Stomach (tissue), 8 donors: ENCODE measurements at regions not wholly inside any gene's neighbourhood (a gene's known extent, or its start where the extent isn't known, plus 50 kb on each side); places are given as distances from the start of the nearest gene placed in this dataset.

Experiments
- DNase-seq, 2 donors: peaks; one replicate each; pipeline versions ENCODE4 v3.0.0 to v3.0.0-alpha.2; 2013 to 2019
- H3K27ac ChIP-seq, 5 donors: fragments of 200-600 bp in 4 of 5; sonication (generic) in 4 of 5; one replicate each; pipeline ENCODE4 v1.5.1; 2013 to 2019; ENCODE audit warnings: mild to moderate bottlenecking in 1 of 5, moderate library complexity in 1 of 5
- H3K27me3 ChIP-seq, 3 donors: fragments of 200-600 bp; sonication (generic); one replicate each; pipeline ENCODE4 v1.5.1; 2017 to 2019; ENCODE audit warnings: mixed run types in 1 of 3
- H3K36me3 ChIP-seq, 4 donors: fragments of 200-600 bp; sonication (generic); 1 replicate in 3 of 4; 2 replicates in 1 of 4; pipeline ENCODE4 v1.5.1; 2016 to 2019
- H3K4me1 ChIP-seq, 4 donors: fragments of 200-600 bp; sonication (generic); one replicate each; pipeline ENCODE4 v1.5.1; 2016 to 2019
- H3K4me3 ChIP-seq, 4 donors: fragments of 200-600 bp; sonication (generic) in 3 of 4; one replicate each; pipeline ENCODE4 v1.5.1; 2016 to 2019; ENCODE audit warnings: mild to moderate bottlenecking in 1 of 4
- H3K9me3 ChIP-seq, 4 donors: fragments of 200-600 bp; sonication (generic); one replicate each; pipeline ENCODE4 v1.5.1; 2016 to 2019
- CTCF ChIP-seq, 7 experiments: fragments of 450-650 bp in 4 of 7; fragments of 200-600 bp in 3 of 7; sonication (generic) in 3 of 7; IDR thresholded peaks; one replicate each; pipeline ENCODE4 v1.5.1; 2016 to 2019; ENCODE audit warnings: antibody characterized with exemption in 7 of 7, control low read depth in 2 of 7, mild to moderate bottlenecking in 1 of 7
- EP300 ChIP-seq: sonication (generic); formaldehyde crosslinking; IDR thresholded peaks from one replicate; pipeline ENCODE4 v1.6.1; 2017; ENCODE audit warnings: antibody characterized with exemption
- POLR2A ChIP-seq, 4 donors: fragments of 450-650 bp; IDR thresholded peaks; one replicate each; pipeline ENCODE4 v1.6.1; 2016; ENCODE audit warnings: antibody characterized with exemption in 4 of 4, control low read depth in 2 of 4, mild to moderate bottlenecking in 1 of 4, moderate library complexity in 1 of 4
- POLR2AphosphoS5 ChIP-seq, 3 donors: sonication (generic); formaldehyde crosslinking; IDR thresholded peaks; one replicate each; pipeline ENCODE4 v1.6.1; 2016; ENCODE audit warnings: antibody characterized with exemption in 3 of 3
- whole genome bisulfite sequencing, 5 donors: extraction: QIAGEN DNeasy Blood & Tissue Kit in 3 of 5; methylation state at CpG; one replicate each; pipeline versions ENCODE4 v1.1.5 to v1.1.7; 2013 to 2018; 5-methylcytosine and 5-hydroxymethylcytosine counted together
- intact Hi-C: fragments of 100-400 bp; cut with DNase I; formaldehyde crosslinking; loops from one replicate; pipeline ENCODE4 v1.15.1; 2023; ENCODE audit warnings: low total_unique reads
- donor health status: healthy with polysubstance abuse.
- donor health status: Bipolar disorder and iron deficiency.
- donor health status: healthy.

- Histone ChIP-seq H3K27me3 (no peaks in the 10 kb centered on the region), H3K36me3 (no peaks in the 10 kb centered on the region), H3K4me3 (no peak overlapping the region), H3K27ac (no peak overlapping the region), H3K9me3 (peaks cover 0 to 17% (median 4%) of the 10 kb centered on the region in 4 donors), H3K4me1 (peaks cover 0 to 7% (median 5%) of the 10 kb centered on the region in 4 donors)
- 67 to 82% (median 79%) methylated on average over 3 of the region's 3 CpGs for WGBS, 5 donors
- DNase-seq: no peak
- no peak for TF ChIP-seq POLR2A (IDR thresholded peaks at IDR 0.05)
- intact Hi-C loops: no loop called here
Measured at GRCh38 chr10:113278664-113279063, 274.2 kb upstream of the HABP2 start.

GRCh38 chr10:113279262-113279661 is 273.6 kb upstream of the HABP2 start:
- H3K27me3 ChIP-seq: no peaks in the 10 kb centered on the region
- DNase-seq: no peak
- H3K9me3 ChIP-seq: peaks cover 0 to 17% (median 4%) of the 10 kb centered on the region in 4 donors
- intact Hi-C loops: no loop called here
- TF ChIP-seq POLR2AphosphoS5 (IDR thresholded peaks at IDR 0.05) (no peak), EP300 (no peak), CTCF (IDR thresholded peaks at IDR 0.05) (no peak), POLR2A (IDR thresholded peaks at IDR 0.05) (no peak)
- H3K27ac ChIP-seq: no peak overlapping the region
- no peak overlapping the region for H3K4me3 ChIP-seq
- WGBS, 5 donors: 88 to 96% (median 93%) methylated on average over 4 of the region's 4 CpGs
- no peaks in the 10 kb centered on the region for H3K36me3 ChIP-seq
- peaks cover 0 to under 1% (median under 1%) of the 10 kb centered on the region in 4 donors for H3K4me1 ChIP-seq

- H3K27ac ChIP-seq: no peak overlapping the region
- intact Hi-C loops: no loop called here
- no peak for DNase-seq
- H3K4me1 ChIP-seq: peaks cover 0 to 6% (median 0%) of the 10 kb centered on the region in 4 donors
- no peaks in the 10 kb centered on the region for H3K27me3 ChIP-seq
- 80 to 92% (median 89%) methylated on average over 4 of the region's 4 CpGs for WGBS, 5 donors
- H3K9me3 ChIP-seq: no peaks in the 10 kb centered on the region
- no peaks in the 10 kb centered on the region for H3K36me3 ChIP-seq
- no peak overlapping the region for H3K4me3 ChIP-seq
- no peak for TF ChIP-seq EP300
- TF ChIP-seq CTCF (IDR thresholded peaks at IDR 0.05): no peak
- no peak for TF ChIP-seq POLR2AphosphoS5 (IDR thresholded peaks at IDR 0.05)
- TF ChIP-seq POLR2A (IDR thresholded peaks at IDR 0.05): no peak
Measured at GRCh38 chr10:113282564-113282963, 270.3 kb upstream of the HABP2 start.

- WGBS, 5 donors: 84 to 93% (median 87%) methylated on average over 5 of the region's 5 CpGs
- intact Hi-C loops: no loop called here
- no peak overlapping the region for H3K4me3 ChIP-seq
Measured at GRCh38 chr10:113283189-113283588, 269.7 kb upstream of the HABP2 start.

More at GRCh38 chr10:113283189-113283588, 269.7 kb upstream of the HABP2 start:
- H3K9me3 ChIP-seq: no peaks in the 10 kb centered on the region
- H3K4me1 ChIP-seq: peaks cover 0 to 6% (median 0%) of the 10 kb centered on the region in 4 donors
- no peak for TF ChIP-seq EP300
- no peak for TF ChIP-seq CTCF (IDR thresholded peaks at IDR 0.05)
- no peak for TF ChIP-seq POLR2A (IDR thresholded peaks at IDR 0.05)
- TF ChIP-seq POLR2AphosphoS5 (IDR thresholded peaks at IDR 0.05): no peak
- DNase-seq: no peak
- no peaks in the 10 kb centered on the region for H3K36me3 ChIP-seq
- H3K27ac ChIP-seq: no peak overlapping the region
- no peaks in the 10 kb centered on the region for H3K27me3 ChIP-seq
